Naive B cell (primary cell): ENCODE measurements at regions not wholly inside any gene's neighbourhood (a gene's known extent, or its start where the extent isn't known, plus 50 kb on each side); places are given as distances from the start of the nearest gene placed in this dataset.

ENCODE experiments used
- ATAC-seq, 2 donors: fragments of 150-1000 bp; cut with Tn5 transposase; 2 replicates each; pipeline ENCODE4 v1.10.0; 2021; ENCODE audit warnings: low read depth in 2 of 2, mild to moderate bottlenecking in 2 of 2, moderate library complexity in 2 of 2
- DNase-seq: peaks from one replicate; pipeline ENCODE4 v3.0.0; 2022
- H3K27ac Mint-ChIP-seq, 6 donors: one replicate each; pipeline ENCODE4 v1.8.0; 2020 to 2022; ENCODE audit warnings: mild to moderate bottlenecking in 6 of 6, mixed read lengths in 6 of 6, moderate library complexity in 5 of 6, inconsistent platforms in 2 of 6
- H3K27me3 Mint-ChIP-seq, 3 donors: one replicate each; pipeline ENCODE4 v1.8.0; 2021 to 2022; ENCODE audit warnings: mixed read lengths in 3 of 3, mild to moderate bottlenecking in 1 of 3
- H3K36me3 Mint-ChIP-seq, 2 donors: one replicate each; pipeline ENCODE4 v1.8.0; 2020 to 2022; ENCODE audit warnings: mixed read lengths in 2 of 2, inconsistent platforms in 1 of 2, mild to moderate bottlenecking in 1 of 2
- H3K4me1 Mint-ChIP-seq, 3 donors: one replicate each; pipeline ENCODE4 v1.8.0; 2020 to 2022; ENCODE audit warnings: mixed read lengths in 3 of 3, inconsistent platforms in 1 of 3, mild to moderate bottlenecking in 1 of 3, moderate library complexity in 1 of 3
- H3K4me3 Mint-ChIP-seq, 8 donors: one replicate each; pipeline ENCODE4 v1.8.0; 2020 to 2022; ENCODE audit warnings: mild to moderate bottlenecking in 8 of 8, mixed read lengths in 8 of 8, moderate library complexity in 8 of 8, inconsistent platforms in 2 of 8
- H3K9me3 Mint-ChIP-seq, 7 donors: one replicate each; pipeline ENCODE4 v1.8.0; 2020 to 2022; ENCODE audit warnings: mixed read lengths in 7 of 7, mild to moderate bottlenecking in 5 of 7, inconsistent platforms in 2 of 7, moderate library complexity in 1 of 7

- Mint-ChIP-seq H3K27ac (no peak overlapping the region), H3K4me3 (no peak overlapping the region), H3K4me1 (peaks cover 2 to 3% (median 2%) of the 10 kb centered on the region in 3 donors), H3K36me3 (no peaks in the 10 kb centered on the region), H3K27me3 (peaks cover 0 to 4% (median 0%) of the 10 kb centered on the region in 3 donors), H3K9me3 (peaks cover 0 to 3% (median 0%) of the 10 kb centered on the region in 7 donors)
- no peak for ATAC-seq
- DNase-seq = no peak
Measured at GRCh38 chr6:124877468-124877867, 84.8 kb upstream of the RNF217 start.

- Mint-ChIP-seq H3K9me3 (peaks cover 0 to 3% (median 0%) of the 10 kb centered on the region in 7 donors), H3K27ac (no peak overlapping the region), H3K4me3 (no peak overlapping the region), H3K4me1 (peaks cover 3 to 6% (median 5%) of the 10 kb centered on the region in 3 donors), H3K27me3 (peaks cover 0 to 4% (median 0%) of the 10 kb centered on the region in 3 donors), H3K36me3 (no peaks in the 10 kb centered on the region)
- DNase-seq (no peak), ATAC-seq (no peak)
Measured at GRCh38 chr6:124879110-124879991, 82.9 kb upstream of the RNF217 start.

- Mint-ChIP-seq H3K4me1 (peaks cover 3 to 6% (median 5%) of the 10 kb centered on the region in 3 donors), H3K4me3 (no peak overlapping the region), H3K9me3 (peaks cover 0 to 3% (median 0%) of the 10 kb centered on the region in 7 donors), H3K36me3 (no peaks in the 10 kb centered on the region), H3K27ac (no peak overlapping the region), H3K27me3 (peaks cover 0 to 4% (median 0%) of the 10 kb centered on the region in 3 donors)
- DNase-seq (no peak), ATAC-seq (no peak)
Measured at GRCh38 chr6:124879992-124880355, 82.3 kb upstream of the RNF217 start.

- ATAC-seq = no peak
- H3K4me1 Mint-ChIP-seq = peaks cover 3 to 6% (median 5%) of the 10 kb centered on the region in 3 donors
- H3K9me3 Mint-ChIP-seq = no peaks in the 10 kb centered on the region
- H3K4me3 Mint-ChIP-seq = peak overlapping the region in 1 of 8 donors; percentile 1
- H3K27ac Mint-ChIP-seq = peak overlapping the region in 1 of 6 donors; percentile 15
- H3K27me3 Mint-ChIP-seq = peaks cover 0 to 4% (median 0%) of the 10 kb centered on the region in 3 donors
- no peaks in the 10 kb centered on the region for H3K36me3 Mint-ChIP-seq
- DNase-seq = no peak
Measured at GRCh38 chr6:124881898-124882578, 80.2 kb upstream of the RNF217 start.

GRCh38 chr6:124882579-124883393 lies 79.5 kb upstream of the RNF217 start:
- Mint-ChIP-seq H3K27ac (peak overlapping the region in 1 of 6 donors; percentile 15), H3K27me3 (peaks cover 0 to 4% (median 0%) of the 10 kb centered on the region in 3 donors), H3K9me3 (no peaks in the 10 kb centered on the region), H3K4me3 (peak overlapping the region in 1 of 8 donors; percentile 1), H3K4me1 (peaks cover 5 to 13% (median 7%) of the 10 kb centered on the region in 3 donors), H3K36me3 (no peaks in the 10 kb centered on the region)
- ATAC-seq (no peak), DNase-seq (no peak)

- no peaks in the 10 kb centered on the region for H3K36me3 Mint-ChIP-seq
Measured at GRCh38 chr6:124885171-124885570, 77.1 kb upstream of the RNF217 start.

GRCh38 chr6:124887872-124888580 lies 74.2 kb upstream of the RNF217 start:
- DNase-seq (no peak), ATAC-seq (no peak)
- Mint-ChIP-seq H3K4me3 (no peak overlapping the region), H3K27ac (no peak overlapping the region), H3K27me3 (no peaks in the 10 kb centered on the region), H3K9me3 (peaks cover 0 to 2% (median 0%) of the 10 kb centered on the region in 7 donors), H3K36me3 (no peaks in the 10 kb centered on the region), H3K4me1 (peaks cover 11 to 18% (median 18%) of the 10 kb centered on the region in 3 donors)

More at GRCh38 chr6:124885171-124885570, 77.1 kb upstream of the RNF217 start:
- ATAC-seq (no peak), DNase-seq (no peak)
- H3K27ac Mint-ChIP-seq = no peak overlapping the region
- peaks cover 0 to 2% (median 0%) of the 10 kb centered on the region in 3 donors for H3K27me3 Mint-ChIP-seq
- H3K4me3 Mint-ChIP-seq = no peak overlapping the region
- H3K9me3 Mint-ChIP-seq = no peaks in the 10 kb centered on the region
- peaks cover 15 to 24% (median 21%) of the 10 kb centered on the region in 3 donors for H3K4me1 Mint-ChIP-seq

- DNase-seq = no peak
- peak overlapping the region in 4 of 8 donors; percentile 3 to 58 (median 34) for H3K4me3 Mint-ChIP-seq
Measured at GRCh38 chr6:124888581-124889371, 73.5 kb upstream of the RNF217 start.

GRCh38 chr6:124901084-124901483 lies 61.2 kb upstream of the RNF217 start:
- Mint-ChIP-seq H3K36me3 (no peaks in the 10 kb centered on the region), H3K27ac (peak overlapping the region in 1 of 6 donors; percentile 6), H3K4me3 (no peak overlapping the region), H3K9me3 (no peaks in the 10 kb centered on the region), H3K4me1 (no peaks in the 10 kb centered on the region), H3K27me3 (no peaks in the 10 kb centered on the region)
- ATAC-seq (no peak), DNase-seq (no peak)

More at GRCh38 chr6:124888581-124889371, 73.5 kb upstream of the RNF217 start:
- no peaks in the 10 kb centered on the region for H3K36me3 Mint-ChIP-seq
- H3K27ac Mint-ChIP-seq = peak overlapping the region in 2 of 6 donors; percentile 7 to 8
- H3K27me3 Mint-ChIP-seq = no peaks in the 10 kb centered on the region
- peaks cover 0 to 2% (median 0%) of the 10 kb centered on the region in 7 donors for H3K9me3 Mint-ChIP-seq
- peaks cover 11 to 18% (median 18%) of the 10 kb centered on the region in 3 donors for H3K4me1 Mint-ChIP-seq
- no peak for ATAC-seq

- Mint-ChIP-seq H3K9me3 (peaks cover 0 to 2% (median 0%) of the 10 kb centered on the region in 7 donors), H3K27me3 (no peaks in the 10 kb centered on the region), H3K36me3 (no peaks in the 10 kb centered on the region), H3K4me3 (no peak overlapping the region), H3K4me1 (no peaks in the 10 kb centered on the region), H3K27ac (no peak overlapping the region)
- DNase-seq = no peak
- ATAC-seq = no peak
Measured at GRCh38 chr6:124903797-124904196, 58.4 kb upstream of the RNF217 start.

GRCh38 chr6:124907596-124907995 lies 54.6 kb upstream of the RNF217 start:
- H3K27ac Mint-ChIP-seq = no peak overlapping the region
- no peak overlapping the region for H3K4me3 Mint-ChIP-seq
- H3K9me3 Mint-ChIP-seq = peaks cover 0 to 2% (median 0%) of the 10 kb centered on the region in 7 donors
- no peak for DNase-seq
- no peaks in the 10 kb centered on the region for H3K4me1 Mint-ChIP-seq
- no peaks in the 10 kb centered on the region for H3K36me3 Mint-ChIP-seq
- no peaks in the 10 kb centered on the region for H3K27me3 Mint-ChIP-seq
- no peak for ATAC-seq
